ENCODE measurements at regions not wholly inside any gene's neighbourhood (a gene's known extent, or its start where the extent isn't known, plus 50 kb on each side); places are given as distances from the start of the nearest gene placed in this dataset.

- H3K27me3 ChIP-seq (ENCODE audit: insufficient read depth, low read length), result peaks cover 19% of the 10 kb centered on the region
- no peaks in the 10 kb centered on the region for H3K4me1 ChIP-seq (ENCODE audit: insufficient read depth, low read length)
- no peaks in the 10 kb centered on the region for H3K9me3 ChIP-seq (ENCODE audit: low read depth, low read length)
- no peak overlapping the region for H3K4me3 ChIP-seq (ENCODE audit: low read length)
Observed at GRCh38 chr15:62287066-62287857, 122.2 kb upstream of the C2CD4B start.

GRCh38 chr15:62288361-62289017 is 123.4 kb upstream of the C2CD4B start:
- Histone ChIP-seq H3K27me3 (ENCODE audit: insufficient read depth, low read length) (peaks cover 19% of the 10 kb centered on the region), H3K4me1 (ENCODE audit: insufficient read depth, low read length) (no peaks in the 10 kb centered on the region), H3K4me3 (ENCODE audit: low read length) (no peak overlapping the region), H3K9me3 (ENCODE audit: low read depth, low read length) (no peaks in the 10 kb centered on the region)

- Histone ChIP-seq H3K27me3 (ENCODE audit: insufficient read depth, low read length) (peaks cover 15% of the 10 kb centered on the region), H3K9me3 (ENCODE audit: low read depth, low read length) (no peaks in the 10 kb centered on the region), H3K4me3 (ENCODE audit: low read length) (no peak overlapping the region), H3K4me1 (ENCODE audit: insufficient read depth, low read length) (no peaks in the 10 kb centered on the region)
Observed at GRCh38 chr15:62291262-62291661, 126.2 kb upstream of the C2CD4B start.

GRCh38 chr15:62296756-62297507 is 131.8 kb upstream of the C2CD4B start:
- Histone ChIP-seq H3K4me3 (ENCODE audit: low read length) (no peak overlapping the region), H3K27me3 (ENCODE audit: insufficient read depth, low read length) (no peaks in the 10 kb centered on the region), H3K4me1 (ENCODE audit: insufficient read depth, low read length) (no peaks in the 10 kb centered on the region), H3K9me3 (ENCODE audit: low read depth, low read length) (no peaks in the 10 kb centered on the region)

GRCh38 chr15:62297522-62297921 is 132.4 kb upstream of the C2CD4B start:
- Histone ChIP-seq H3K27me3 (ENCODE audit: insufficient read depth, low read length) (no peaks in the 10 kb centered on the region), H3K4me3 (ENCODE audit: low read length) (no peak overlapping the region), H3K4me1 (ENCODE audit: insufficient read depth, low read length) (no peaks in the 10 kb centered on the region), H3K9me3 (ENCODE audit: low read depth, low read length) (no peaks in the 10 kb centered on the region)

- Histone ChIP-seq H3K4me3 (ENCODE audit: low read length) (no peak overlapping the region), H3K9me3 (ENCODE audit: low read depth, low read length) (no peaks in the 10 kb centered on the region), H3K4me1 (ENCODE audit: insufficient read depth, low read length) (no peaks in the 10 kb centered on the region), H3K27me3 (ENCODE audit: insufficient read depth, low read length) (no peaks in the 10 kb centered on the region)
Observed at GRCh38 chr15:62297933-62298332, 132.8 kb upstream of the C2CD4B start.

GRCh38 chr15:62298811-62299210 is 133.7 kb upstream of the C2CD4B start:
- H3K4me1 ChIP-seq (ENCODE audit: insufficient read depth, low read length), result no peaks in the 10 kb centered on the region
- H3K27me3 ChIP-seq (ENCODE audit: insufficient read depth, low read length), result peaks cover 3% of the 10 kb centered on the region
- H3K9me3 ChIP-seq (ENCODE audit: low read depth, low read length), result no peaks in the 10 kb centered on the region
- no peak overlapping the region for H3K4me3 ChIP-seq (ENCODE audit: low read length)

GRCh38 chr15:62299541-62299940 is 134.5 kb upstream of the C2CD4B start:
- H3K9me3 ChIP-seq (ENCODE audit: low read depth, low read length), result no peaks in the 10 kb centered on the region

GRCh38 chr15:62301993-62302675 is 137.0 kb upstream of the C2CD4B start:
- Histone ChIP-seq H3K4me1 (ENCODE audit: insufficient read depth, low read length) (peaks cover 6% of the 10 kb centered on the region), H3K27me3 (ENCODE audit: insufficient read depth, low read length) (peaks cover 3% of the 10 kb centered on the region), H3K9me3 (ENCODE audit: low read depth, low read length) (no peaks in the 10 kb centered on the region), H3K4me3 (ENCODE audit: low read length) (no peak overlapping the region)

More at GRCh38 chr15:62299541-62299940, 134.5 kb upstream of the C2CD4B start:
- H3K4me3 ChIP-seq (ENCODE audit: low read length), result no peak overlapping the region
- H3K27me3 ChIP-seq (ENCODE audit: insufficient read depth, low read length), result peaks cover 3% of the 10 kb centered on the region
- H3K4me1 ChIP-seq (ENCODE audit: insufficient read depth, low read length), result no peaks in the 10 kb centered on the region

GRCh38 chr15:62306851-62307504 is 141.9 kb upstream of the C2CD4B start:
- H3K4me1 ChIP-seq (ENCODE audit: insufficient read depth, low read length), result peaks cover 6% of the 10 kb centered on the region
- no peaks in the 10 kb centered on the region for H3K9me3 ChIP-seq (ENCODE audit: low read depth, low read length)
- H3K27me3 ChIP-seq (ENCODE audit: insufficient read depth, low read length), result peaks cover 16% of the 10 kb centered on the region
- no peak overlapping the region for H3K4me3 ChIP-seq (ENCODE audit: low read length)

- Histone ChIP-seq H3K4me3 (ENCODE audit: low read length) (no peak overlapping the region), H3K4me1 (ENCODE audit: insufficient read depth, low read length) (peaks cover 6% of the 10 kb centered on the region), H3K9me3 (ENCODE audit: low read depth, low read length) (no peaks in the 10 kb centered on the region), H3K27me3 (ENCODE audit: insufficient read depth, low read length) (peaks cover 16% of the 10 kb centered on the region)
Observed at GRCh38 chr15:62307551-62307950, 142.5 kb upstream of the C2CD4B start.

- Histone ChIP-seq H3K27me3 (ENCODE audit: insufficient read depth, low read length) (no peaks in the 10 kb centered on the region), H3K4me1 (ENCODE audit: insufficient read depth, low read length) (no peaks in the 10 kb centered on the region), H3K9me3 (ENCODE audit: low read depth, low read length) (no peaks in the 10 kb centered on the region), H3K4me3 (ENCODE audit: low read length) (no peak overlapping the region)
Observed at GRCh38 chr15:62316413-62317060, 151.5 kb upstream of the C2CD4B start.

- Histone ChIP-seq H3K9me3 (ENCODE audit: low read depth, low read length) (no peaks in the 10 kb centered on the region), H3K4me3 (ENCODE audit: low read length) (no peak overlapping the region), H3K4me1 (ENCODE audit: insufficient read depth, low read length) (no peaks in the 10 kb centered on the region), H3K27me3 (ENCODE audit: insufficient read depth, low read length) (no peaks in the 10 kb centered on the region)
Observed at GRCh38 chr15:62320259-62320658, 155.2 kb upstream of the C2CD4B start.

- no peaks in the 10 kb centered on the region for H3K4me1 ChIP-seq (ENCODE audit: insufficient read depth, low read length)
- no peaks in the 10 kb centered on the region for H3K27me3 ChIP-seq (ENCODE audit: insufficient read depth, low read length)
- H3K9me3 ChIP-seq (ENCODE audit: low read depth, low read length), result no peaks in the 10 kb centered on the region
- no peak overlapping the region for H3K4me3 ChIP-seq (ENCODE audit: low read length)
Observed at GRCh38 chr15:62323353-62323890, 158.3 kb upstream of the C2CD4B start.

Data from mononuclear cell (primary cell).